NCI-H146 (cell line): ENCODE measurements at regions not wholly inside any gene's neighbourhood (a gene's known extent, or its start where the extent isn't known, plus 50 kb on each side); places are given as distances from the start of the nearest gene placed in this dataset.

ENCODE experiments used
- DNase-seq: peaks from one replicate; lab custom pipeline; 2025; lab: John Stamatoyannopoulos, UW

GRCh38 chr14:55734731-55735130, 154.7 kb downstream of the KTN1 start:
- no peak for DNase-seq

GRCh38 chr14:55739967-55740648, 160.1 kb downstream of the KTN1 start:
- no peak for DNase-seq

GRCh38 chr14:55740649-55740989, 160.6 kb downstream of the KTN1 start:
- DNase-seq, result no peak

GRCh38 chr14:55741240-55741639, 161.2 kb downstream of the KTN1 start:
- peak; percentile 11 for DNase-seq

GRCh38 chr14:55743551-55743950, 163.5 kb downstream of the KTN1 start:
- no peak for DNase-seq

GRCh38 chr14:55744321-55744720, 164.3 kb downstream of the KTN1 start:
- no peak for DNase-seq

- DNase-seq, result no peak
These were observed 165.9 kb downstream of the KTN1 start for GRCh38 chr14:55745906-55746305.

GRCh38 chr14:55746558-55746957, 166.6 kb downstream of the KTN1 start:
- no peak for DNase-seq

- no peak for DNase-seq
These were observed 167.2 kb downstream of the KTN1 start for GRCh38 chr14:55747186-55747585.

- DNase-seq, result peak; percentile 29
These were observed 169.3 kb downstream of the KTN1 start for GRCh38 chr14:55749201-55749812.

GRCh38 chr14:55749946-55750345, 169.9 kb downstream of the KTN1 start:
- DNase-seq, result peak; percentile 37

- peak; percentile 42 for DNase-seq
These were observed 172.8 kb downstream of the KTN1 start for GRCh38 chr14:55752580-55753390.

GRCh38 chr14:55754471-55754870, 174.5 kb downstream of the KTN1 start:
- no peak for DNase-seq

GRCh38 chr14:55754871-55755270, 174.9 kb downstream of the KTN1 start:
- no peak for DNase-seq

GRCh38 chr14:55756078-55756477, 176.1 kb downstream of the KTN1 start:
- DNase-seq, result no peak

GRCh38 chr14:55756557-55756956, 176.6 kb downstream of the KTN1 start:
- DNase-seq, result no peak

- DNase-seq, result no peak
These were observed 178.8 kb downstream of the KTN1 start for GRCh38 chr14:55758796-55759195.

GRCh38 chr14:55760789-55761566, 181.0 kb downstream of the KTN1 start:
- DNase-seq, result no peak

GRCh38 chr14:55761651-55762050, 181.6 kb downstream of the KTN1 start:
- DNase-seq, result no peak

- no peak for DNase-seq
These were observed 182.7 kb downstream of the KTN1 start for GRCh38 chr14:55762595-55763232.

- no peak for DNase-seq
These were observed 184.8 kb downstream of the KTN1 start for GRCh38 chr14:55764784-55765183.

- DNase-seq, result no peak
These were observed 186.1 kb downstream of the KTN1 start for GRCh38 chr14:55766071-55766470.
